Lower leg skin (tissue), 3 donors: ENCODE measurements at regions not wholly inside any gene's neighbourhood (a gene's known extent, or its start where the extent isn't known, plus 50 kb on each side); places are given as distances from the start of the nearest gene placed in this dataset.

Experiments
- POLR2A ChIP-seq, 2 donors: fragments of 450-650 bp; IDR thresholded peaks; one replicate each; pipeline ENCODE4 v1.6.1; 2016 to 2017; ENCODE audit warnings: antibody characterized with exemption in 2 of 2, mild to moderate bottlenecking in 1 of 2, moderate library complexity in 1 of 2
- TF ChIP-seq, protein P1 (sequence below), 3 donors: fragments of 450-650 bp; IDR thresholded peaks; one replicate each; pipeline ENCODE4 v1.5.1; 2016; ENCODE audit warnings: antibody characterized with exemption in 3 of 3, mild to moderate bottlenecking in 3 of 3, moderate library complexity in 2 of 3

DNA sequence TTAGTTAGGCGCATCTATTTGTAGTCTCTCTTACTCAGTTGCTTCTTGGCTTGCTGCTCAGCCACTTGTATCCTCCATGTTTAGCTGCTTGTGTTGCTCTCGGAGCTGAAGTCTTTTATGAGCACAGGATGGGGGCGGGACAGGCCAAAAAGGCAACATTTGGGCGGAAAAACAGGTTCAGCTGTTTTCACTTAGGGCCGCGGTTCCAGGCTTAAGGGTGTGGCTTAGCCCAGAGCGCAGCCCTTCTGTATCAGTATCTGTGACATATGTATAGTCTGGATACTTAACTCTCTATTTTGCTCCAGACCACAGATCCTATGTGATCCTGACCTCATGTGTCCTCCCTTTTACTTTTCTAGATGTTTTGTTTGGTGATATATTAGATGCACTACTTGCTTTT, 763.5 kb downstream of the SUCLG1 start:
- no peak for TF ChIP-seq POLR2A (IDR thresholded peaks at IDR 0.05)
- TF ChIP-seq, protein P1, sequence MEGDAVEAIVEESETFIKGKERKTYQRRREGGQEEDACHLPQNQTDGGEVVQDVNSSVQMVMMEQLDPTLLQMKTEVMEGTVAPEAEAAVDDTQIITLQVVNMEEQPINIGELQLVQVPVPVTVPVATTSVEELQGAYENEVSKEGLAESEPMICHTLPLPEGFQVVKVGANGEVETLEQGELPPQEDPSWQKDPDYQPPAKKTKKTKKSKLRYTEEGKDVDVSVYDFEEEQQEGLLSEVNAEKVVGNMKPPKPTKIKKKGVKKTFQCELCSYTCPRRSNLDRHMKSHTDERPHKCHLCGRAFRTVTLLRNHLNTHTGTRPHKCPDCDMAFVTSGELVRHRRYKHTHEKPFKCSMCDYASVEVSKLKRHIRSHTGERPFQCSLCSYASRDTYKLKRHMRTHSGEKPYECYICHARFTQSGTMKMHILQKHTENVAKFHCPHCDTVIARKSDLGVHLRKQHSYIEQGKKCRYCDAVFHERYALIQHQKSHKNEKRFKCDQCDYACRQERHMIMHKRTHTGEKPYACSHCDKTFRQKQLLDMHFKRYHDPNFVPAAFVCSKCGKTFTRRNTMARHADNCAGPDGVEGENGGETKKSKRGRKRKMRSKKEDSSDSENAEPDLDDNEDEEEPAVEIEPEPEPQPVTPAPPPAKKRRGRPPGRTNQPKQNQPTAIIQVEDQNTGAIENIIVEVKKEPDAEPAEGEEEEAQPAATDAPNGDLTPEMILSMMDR (IDR thresholded peaks at IDR 0.05), result no peak
